ENCODE measurements at regions not wholly inside any gene's neighbourhood (a gene's known extent, or its start where the extent isn't known, plus 50 kb on each side); places are given as distances from the start of the nearest gene placed in this dataset.
"Not testable (repeated sequence)": the region's sequence is repeated elsewhere in the genome, so short reads cannot be mapped to it uniquely, and the experiment has no call there.

- no peak for DNase-seq
- TF ChIP-seq POLR2A (IDR thresholded peaks at IDR 0.05; ENCODE audit: low read length) (no peak), GATA1 (IDR thresholded peaks at IDR 0.05; ENCODE audit: low read depth, low read length) (no peak)
Observed at GRCh38 chr11:87739766-87740165, 435.5 kb downstream of the RAB38 start.

DNA sequence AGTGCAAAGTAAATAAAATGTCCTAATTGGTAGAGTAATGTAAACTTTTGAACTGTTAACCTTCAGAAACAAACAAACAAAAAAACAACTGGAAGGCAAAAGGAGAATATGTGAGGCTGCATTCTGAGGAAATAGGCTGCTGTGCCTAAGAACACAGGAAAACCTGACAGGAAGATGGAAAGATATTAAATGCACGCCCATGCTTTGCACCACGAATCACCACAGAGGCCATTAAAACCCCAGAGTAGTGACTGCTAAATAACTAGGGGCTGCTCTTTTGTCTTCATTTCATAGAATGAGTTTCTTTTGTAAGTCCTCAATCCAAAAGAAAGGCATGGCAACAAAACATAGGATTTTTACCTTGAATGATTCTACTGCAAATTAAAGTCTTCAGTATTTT is 436.0 kb downstream of the RAB38 start:
- TF ChIP-seq GATA1 (IDR thresholded peaks at IDR 0.05; ENCODE audit: low read depth, low read length) (no peak), POLR2A (IDR thresholded peaks at IDR 0.05; ENCODE audit: low read length) (no peak)
- DNase-seq, result no peak

- TF ChIP-seq POLR2A (IDR thresholded peaks at IDR 0.05; ENCODE audit: low read length) (no peak), GATA1 (IDR thresholded peaks at IDR 0.05; ENCODE audit: low read depth, low read length) (no peak)
- DNase-seq, result no peak
Observed at GRCh38 chr11:87736928-87737327, 438.3 kb downstream of the RAB38 start.

DNA sequence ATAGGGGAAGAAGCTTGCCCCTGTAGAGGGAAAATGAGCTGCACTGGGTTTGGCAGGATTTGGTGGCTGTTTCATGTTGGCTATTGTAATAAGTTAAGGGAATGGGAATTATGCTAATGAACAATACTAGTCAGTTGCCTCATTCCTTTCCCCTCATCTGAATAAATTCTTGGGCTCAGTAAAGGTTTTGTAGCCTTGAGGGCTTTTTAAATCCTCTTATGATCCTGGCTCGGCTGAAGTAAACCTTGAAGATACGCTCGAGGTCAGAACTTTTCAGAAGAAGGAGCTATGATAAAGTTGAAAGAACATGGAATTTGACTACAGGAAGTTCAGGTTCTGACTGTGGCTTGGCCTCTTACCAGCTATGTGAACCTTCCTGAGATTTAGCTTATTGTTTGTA is 448.7 kb downstream of the RAB38 start:
- no peak for TF ChIP-seq POLR2A (IDR thresholded peaks at IDR 0.05; ENCODE audit: low read length)
- no peak for TF ChIP-seq GATA1 (IDR thresholded peaks at IDR 0.05; ENCODE audit: low read depth, low read length)
- DNase-seq, result no peak

DNA sequence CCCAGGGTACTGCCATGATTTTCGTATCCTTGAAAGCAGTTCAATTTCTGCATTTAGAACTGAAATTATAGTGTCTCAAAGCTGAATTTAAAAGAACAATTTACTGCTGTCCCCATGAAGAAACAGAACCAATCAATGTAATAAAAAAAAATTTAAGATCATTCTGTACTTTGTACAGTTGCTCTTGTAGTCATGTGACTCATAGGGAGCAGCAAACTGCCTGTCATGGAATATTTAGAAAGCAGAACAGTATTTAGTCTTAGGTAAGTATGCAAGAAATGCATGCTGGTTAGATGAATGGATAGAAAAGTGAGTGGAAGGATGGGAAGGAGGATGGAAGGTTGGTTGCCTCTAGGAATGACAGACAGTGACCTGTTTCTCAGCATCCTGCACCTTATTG is 450.9 kb downstream of the RAB38 start:
- TF ChIP-seq POLR2A (IDR thresholded peaks at IDR 0.05; ENCODE audit: low read length), result no peak
- no peak for TF ChIP-seq GATA1 (IDR thresholded peaks at IDR 0.05; ENCODE audit: low read depth, low read length)
- DNase-seq, result no peak

GRCh38 chr11:87722756-87723565 is 452.3 kb downstream of the RAB38 start:
- TF ChIP-seq GATA1 (IDR thresholded peaks at IDR 0.05; ENCODE audit: low read depth, low read length) (no peak), POLR2A (IDR thresholded peaks at IDR 0.05; ENCODE audit: low read length) (no peak)
- peak; percentile 40 to 61 for DNase-seq

- DNase-seq, result no peak
- TF ChIP-seq GATA1 (IDR thresholded peaks at IDR 0.05; ENCODE audit: low read depth, low read length) (no peak), POLR2A (IDR thresholded peaks at IDR 0.05; ENCODE audit: low read length) (no peak)
Observed at GRCh38 chr11:87719326-87720073, 455.7 kb downstream of the RAB38 start.

GRCh38 chr11:87712802-87713202 is 462.4 kb downstream of the RAB38 start:
- DNase-seq, result no peak
- TF ChIP-seq GATA1 (IDR thresholded peaks at IDR 0.05; ENCODE audit: low read depth, low read length), result no peak
- no peak for TF ChIP-seq POLR2A (IDR thresholded peaks at IDR 0.05; ENCODE audit: low read length)

DNA sequence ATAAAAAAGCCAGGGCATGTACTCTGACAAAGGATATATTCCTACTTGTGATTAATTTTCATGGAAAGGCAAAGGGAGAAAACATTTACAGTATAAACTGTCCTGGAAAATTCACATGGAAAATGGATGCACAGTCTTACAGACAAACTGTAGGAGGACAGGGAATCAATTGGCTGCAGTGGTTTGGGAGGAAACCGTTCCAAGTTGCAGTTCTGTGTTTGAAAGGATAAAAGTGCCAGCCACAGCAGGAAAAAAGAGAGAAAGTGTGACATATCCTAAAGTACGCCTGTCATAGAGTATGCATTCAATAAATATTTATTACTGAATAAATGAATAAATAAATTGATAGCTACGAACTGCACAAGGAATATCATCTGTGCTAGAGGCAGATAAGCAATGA is 462.9 kb downstream of the RAB38 start:
- DNase-seq, result no peak
- TF ChIP-seq GATA1 (IDR thresholded peaks at IDR 0.05; ENCODE audit: low read depth, low read length), result no peak
- TF ChIP-seq POLR2A (IDR thresholded peaks at IDR 0.05; ENCODE audit: low read length), result no peak

DNA sequence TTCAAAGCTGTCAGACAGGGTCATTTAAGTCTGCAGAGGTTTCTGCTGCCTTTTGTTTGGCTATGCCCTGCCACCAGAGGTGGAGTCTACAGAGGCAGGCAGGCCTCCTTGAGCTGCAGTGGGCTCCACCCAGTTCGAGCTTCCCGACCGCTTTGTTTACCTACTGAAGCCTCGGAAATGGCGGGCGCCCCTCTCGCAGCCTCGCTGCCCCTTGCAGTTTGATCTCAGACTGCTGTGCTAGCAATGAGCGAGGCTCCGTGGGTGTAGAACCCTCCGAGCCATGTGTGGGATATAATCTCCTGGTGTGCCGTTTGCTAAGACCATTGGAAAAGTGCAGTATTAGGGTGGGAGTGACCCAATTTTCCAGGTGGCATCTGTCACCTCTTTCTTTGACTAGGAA is 471.7 kb downstream of the RAB38 start:
- DNase-seq, result not testable (repeated sequence)

GRCh38 chr11:87675993-87676392 is 499.2 kb downstream of the RAB38 start:
- DNase-seq, result no peak
- TF ChIP-seq POLR2A (IDR thresholded peaks at IDR 0.05; ENCODE audit: low read length), result no peak
- no peak for TF ChIP-seq GATA1 (IDR thresholded peaks at IDR 0.05; ENCODE audit: low read depth, low read length)

- no peak for TF ChIP-seq GATA1 (IDR thresholded peaks at IDR 0.05; ENCODE audit: low read depth, low read length)
- TF ChIP-seq POLR2A (IDR thresholded peaks at IDR 0.05; ENCODE audit: low read length), result no peak
- no peak for DNase-seq
Observed at GRCh38 chr11:87666730-87667129, 508.5 kb downstream of the RAB38 start.

DNA sequence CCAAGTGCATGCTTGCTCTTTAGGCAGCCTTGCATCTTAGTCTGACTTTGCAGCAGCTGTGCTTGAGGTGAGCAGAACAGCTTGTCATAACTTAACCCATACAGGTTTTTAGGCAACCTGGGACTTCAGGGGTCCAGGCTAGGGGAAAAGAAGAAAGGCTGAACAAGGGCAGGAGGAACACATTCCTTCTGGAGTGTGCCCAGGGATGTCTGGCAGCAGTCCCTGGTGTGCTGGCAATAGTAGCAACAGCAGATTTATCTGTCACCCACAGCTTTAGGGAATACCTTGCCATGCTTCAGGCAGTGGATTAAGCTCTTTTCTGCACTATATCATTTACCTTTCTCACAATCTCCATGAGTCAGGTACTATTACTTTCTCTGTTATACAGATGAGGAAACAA is 513.0 kb downstream of the RAB38 start:
- TF ChIP-seq POLR2A (IDR thresholded peaks at IDR 0.05; ENCODE audit: low read length), result no peak
- TF ChIP-seq GATA1 (IDR thresholded peaks at IDR 0.05; ENCODE audit: low read depth, low read length), result no peak

GRCh38 chr11:87660926-87661660 is 514.1 kb downstream of the RAB38 start:
- TF ChIP-seq POLR2A (IDR thresholded peaks at IDR 0.05; ENCODE audit: low read length) (no peak), GATA1 (IDR thresholded peaks at IDR 0.05; ENCODE audit: low read depth, low read length) (no peak)

More for the DNA sequence above, 513.0 kb downstream of the RAB38 start:
- DNase-seq, result no peak

More at GRCh38 chr11:87660926-87661660, 514.1 kb downstream of the RAB38 start:
- no peak for DNase-seq

All from erythroblast (primary cell).